ENCODE measurements at regions not wholly inside any gene's neighbourhood (a gene's known extent, or its start where the extent isn't known, plus 50 kb on each side); places are given as distances from the start of the nearest gene placed in this dataset.

GRCh38 chr4:63085091-63085490 lies 1324.2 kb downstream of the TECRL start:
- TF ChIP-seq CTCF (conservative IDR thresholded peaks at IDR 0.05; ENCODE audit: low read depth, low read length) (no peak), EZH2 (IDR thresholded peaks at IDR 0.05; ENCODE audit: borderline replicate concordance, low read depth, low read length, poor library complexity, severe bottlenecking) (no peak)

All from A673 (cell line).